Left lobe of liver (tissue), 2 donors: ENCODE measurements at regions not wholly inside any gene's neighbourhood (a gene's known extent, or its start where the extent isn't known, plus 50 kb on each side); places are given as distances from the start of the nearest gene placed in this dataset.
"Not testable (repeated sequence)": the region's sequence is repeated elsewhere in the genome, so short reads cannot be mapped to it uniquely, and the experiment has no call there.

ENCODE experiments used
- ATAC-seq: fragments of 200-7000 bp; cut with Tn5 transposase; one replicate; pipeline ENCODE4 v1.9.1; 2020; ENCODE audit warnings: mild to moderate bottlenecking, moderate library complexity
- DNase-seq: peaks from one replicate; pipeline ENCODE4 v3.0.0-alpha.2; 2020; ENCODE audit warnings: low spot score
- donor health status: DM: no; HTN: no; CAD: no; lungs with moderate emphysema.
- donor health status: DM: no; HTN: yes; CAD: no.

- no peak for DNase-seq
- ATAC-seq = no peak
These were observed 78.8 kb upstream of the HMGXB4 start for GRCh38 chr22:35178446-35178845.

- ATAC-seq = no peak
- no peak for DNase-seq
These were observed 73.4 kb upstream of the HMGXB4 start for GRCh38 chr22:35183917-35184316.

- DNase-seq = no peak
- ATAC-seq = no peak
These were observed 70.8 kb upstream of the HMGXB4 start for GRCh38 chr22:35186492-35186891.

- not testable (repeated sequence) for ATAC-seq, DNase-seq
These were observed 68.4 kb upstream of the HMGXB4 start for GRCh38 chr22:35188930-35189329.

- DNase-seq (no peak), ATAC-seq (no peak)
These were observed 67.7 kb upstream of the HMGXB4 start for GRCh38 chr22:35189559-35189958.

- DNase-seq (no peak), ATAC-seq (no peak)
These were observed 65.9 kb upstream of the HMGXB4 start for GRCh38 chr22:35191412-35191811.

GRCh38 chr22:35192129-35192918, 65.0 kb upstream of the HMGXB4 start:
- no peak for ATAC-seq
- no peak for DNase-seq

- ATAC-seq = no peak
- no peak for DNase-seq
These were observed 62.1 kb upstream of the HMGXB4 start for GRCh38 chr22:35195226-35195625.

- no peak for ATAC-seq
These were observed 61.5 kb upstream of the HMGXB4 start for GRCh38 chr22:35195821-35196220.

GRCh38 chr22:35197071-35197470, 60.2 kb upstream of the HMGXB4 start:
- ATAC-seq = no peak
- DNase-seq = no peak

More at GRCh38 chr22:35195821-35196220, 61.5 kb upstream of the HMGXB4 start:
- no peak for DNase-seq

GRCh38 chr22:35197886-35198285, 59.4 kb upstream of the HMGXB4 start:
- no peak for ATAC-seq
- no peak for DNase-seq

- ATAC-seq (no peak), DNase-seq (no peak)
These were observed 58.6 kb upstream of the HMGXB4 start for GRCh38 chr22:35198738-35199137.

GRCh38 chr22:35202376-35202775, 54.9 kb upstream of the HMGXB4 start:
- DNase-seq (no peak), ATAC-seq (no peak)

GRCh38 chr22:35203583-35203982, 53.7 kb upstream of the HMGXB4 start:
- DNase-seq = no peak
- ATAC-seq = no peak

GRCh38 chr22:35204807-35205775, 52.2 kb upstream of the HMGXB4 start:
- DNase-seq (no peak), ATAC-seq (no peak)

- DNase-seq (no peak), ATAC-seq (no peak)
These were observed 51.3 kb upstream of the HMGXB4 start for GRCh38 chr22:35205961-35206360.

- ATAC-seq (no peak), DNase-seq (no peak)
These were observed 50.4 kb upstream of the HMGXB4 start for GRCh38 chr22:35206889-35207288.
